DOHH2 (cell line): ENCODE measurements at regions not wholly inside any gene's neighbourhood (a gene's known extent, or its start where the extent isn't known, plus 50 kb on each side); places are given as distances from the start of the nearest gene placed in this dataset.

Experiments
- EZH2phosphoT487 ChIP-seq: fragments of 200-600 bp; sonication (generic); IDR thresholded peaks from 2 replicates; pipeline ENCODE4 v1.6.1; 2017; ENCODE audit warnings: borderline replicate concordance, mild to moderate bottlenecking, antibody characterized with exemption, low read length, moderate library complexity, mixed read lengths
- TF ChIP-seq, protein P1 (sequence below): fragments of 200-600 bp; sonication (generic); IDR thresholded peaks from one replicate; pipeline ENCODE4 v1.5.1; 2014; ENCODE audit warnings: antibody characterized with exemption, mild to moderate bottlenecking, low read depth, low read length; ENCODE audit not compliant: poor library complexity, severe bottlenecking

DNA sequence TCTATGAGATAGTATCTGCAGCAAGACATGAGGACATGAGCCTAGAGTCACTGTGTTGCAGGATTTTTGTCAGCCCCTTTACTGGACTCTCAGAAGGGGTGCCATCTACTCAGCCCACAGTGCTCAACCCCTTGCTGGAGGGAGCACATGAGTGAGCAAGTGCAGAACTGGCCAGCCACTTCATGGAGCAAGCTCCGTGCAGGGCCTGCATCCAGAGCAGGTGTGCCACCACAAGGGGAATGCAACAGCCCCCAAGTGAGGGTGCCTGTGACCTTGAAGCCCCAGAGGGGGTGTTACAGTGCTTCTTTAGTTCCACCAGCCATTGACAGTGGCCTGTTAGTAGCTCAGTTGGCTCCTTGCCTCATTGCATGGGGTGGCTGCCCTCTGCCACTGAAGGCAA, 649.7 kb downstream of the PLPP3 start:
- no peak for TF ChIP-seq EZH2phosphoT487
- TF ChIP-seq, protein P1, sequence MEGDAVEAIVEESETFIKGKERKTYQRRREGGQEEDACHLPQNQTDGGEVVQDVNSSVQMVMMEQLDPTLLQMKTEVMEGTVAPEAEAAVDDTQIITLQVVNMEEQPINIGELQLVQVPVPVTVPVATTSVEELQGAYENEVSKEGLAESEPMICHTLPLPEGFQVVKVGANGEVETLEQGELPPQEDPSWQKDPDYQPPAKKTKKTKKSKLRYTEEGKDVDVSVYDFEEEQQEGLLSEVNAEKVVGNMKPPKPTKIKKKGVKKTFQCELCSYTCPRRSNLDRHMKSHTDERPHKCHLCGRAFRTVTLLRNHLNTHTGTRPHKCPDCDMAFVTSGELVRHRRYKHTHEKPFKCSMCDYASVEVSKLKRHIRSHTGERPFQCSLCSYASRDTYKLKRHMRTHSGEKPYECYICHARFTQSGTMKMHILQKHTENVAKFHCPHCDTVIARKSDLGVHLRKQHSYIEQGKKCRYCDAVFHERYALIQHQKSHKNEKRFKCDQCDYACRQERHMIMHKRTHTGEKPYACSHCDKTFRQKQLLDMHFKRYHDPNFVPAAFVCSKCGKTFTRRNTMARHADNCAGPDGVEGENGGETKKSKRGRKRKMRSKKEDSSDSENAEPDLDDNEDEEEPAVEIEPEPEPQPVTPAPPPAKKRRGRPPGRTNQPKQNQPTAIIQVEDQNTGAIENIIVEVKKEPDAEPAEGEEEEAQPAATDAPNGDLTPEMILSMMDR: no peak
